GM21786 (cell line): ENCODE measurements at regions not wholly inside any gene's neighbourhood (a gene's known extent, or its start where the extent isn't known, plus 50 kb on each side); places are given as distances from the start of the nearest gene placed in this dataset.

Source experiments
- ATAC-seq: cut with Tn5 transposase; IDR thresholded peaks from one replicate; pipeline ENCODE4 v1.9.1; 2021; ENCODE audit not compliant: unreplicated experiment

GRCh38 chr10:36388166-36388565 lies 737.2 kb upstream of the ANKRD30A start:
- ATAC-seq, result no peak

- no peak for ATAC-seq
Measured at GRCh38 chr10:36385693-36386092, 739.7 kb upstream of the ANKRD30A start.

- ATAC-seq, result no peak
Measured at GRCh38 chr10:36383349-36383748, 741.3 kb upstream of the FZD8 start.

GRCh38 chr10:36381748-36382147 lies 739.7 kb upstream of the FZD8 start:
- no peak for ATAC-seq

GRCh38 chr10:36380538-36380937 lies 738.4 kb upstream of the FZD8 start:
- no peak for ATAC-seq

- ATAC-seq, result no peak
Measured at GRCh38 chr10:36375107-36375506, 733.0 kb upstream of the FZD8 start.

GRCh38 chr10:36373424-36374096 lies 731.5 kb upstream of the FZD8 start:
- ATAC-seq, result no peak

- ATAC-seq, result no peak
Measured at GRCh38 chr10:36367362-36367761, 725.3 kb upstream of the FZD8 start.

- no peak for ATAC-seq
Measured at GRCh38 chr10:36366843-36367242, 724.7 kb upstream of the FZD8 start.

- ATAC-seq, result no peak
Measured at GRCh38 chr10:36366065-36366464, 724.0 kb upstream of the FZD8 start.

GRCh38 chr10:36362257-36362656 lies 720.2 kb upstream of the FZD8 start:
- no peak for ATAC-seq

- no peak for ATAC-seq
Measured at GRCh38 chr10:36358736-36359135, 716.6 kb upstream of the FZD8 start.

GRCh38 chr10:36354633-36355032 lies 712.5 kb upstream of the FZD8 start:
- no peak for ATAC-seq

- ATAC-seq, result no peak
Measured at GRCh38 chr10:36351159-36351558, 709.1 kb upstream of the FZD8 start.

GRCh38 chr10:36349445-36350078 lies 707.5 kb upstream of the FZD8 start:
- ATAC-seq, result no peak

GRCh38 chr10:36345807-36346206 lies 703.7 kb upstream of the FZD8 start:
- no peak for ATAC-seq

GRCh38 chr10:36345175-36345533 lies 703.1 kb upstream of the FZD8 start:
- ATAC-seq, result no peak

GRCh38 chr10:36344240-36345174 lies 702.4 kb upstream of the FZD8 start:
- no peak for ATAC-seq

GRCh38 chr10:36342781-36343180 lies 700.7 kb upstream of the FZD8 start:
- no peak for ATAC-seq

GRCh38 chr10:36341471-36341870 lies 699.4 kb upstream of the FZD8 start:
- ATAC-seq, result no peak

- no peak for ATAC-seq
Measured at GRCh38 chr10:36336315-36336714, 694.2 kb upstream of the FZD8 start.

- no peak for ATAC-seq
Measured at GRCh38 chr10:36333446-36333845, 691.4 kb upstream of the FZD8 start.
